T47D (cell line): ENCODE measurements at regions not wholly inside any gene's neighbourhood (a gene's known extent, or its start where the extent isn't known, plus 50 kb on each side); places are given as distances from the start of the nearest gene placed in this dataset.
"Not testable (repeated sequence)": the region's sequence is repeated elsewhere in the genome, so short reads cannot be mapped to it uniquely, and the experiment has no call there.

Experiments
- DNase-seq, 2 experiments: peaks; one replicate each; pipeline versions ENCODE4 v3.0.0 to v3.0.0-alpha.2; 2011 to 2012; ENCODE audit warnings: low read depth in 1 of 2, low spot score in 1 of 2
- JUND ChIP-seq: IDR thresholded peaks from 2 replicates; pipeline ENCODE4 v1.6.1; 2012; ENCODE audit warnings: low read depth
- in situ Hi-C: cut with HindIII; loops from 2 replicates; pipeline ENCODE4 v1.10.0; 2016; ENCODE audit warnings: low sequenced_read_pairs, low pct_unique_long_range_greater_than_20kb

GRCh38 chr9:78408388-78408787 lies 111.5 kb downstream of the PSAT1 start:
- DNase-seq: no peak
- in situ Hi-C loops: no loop called here
- no peak for TF ChIP-seq JUND

DNA sequence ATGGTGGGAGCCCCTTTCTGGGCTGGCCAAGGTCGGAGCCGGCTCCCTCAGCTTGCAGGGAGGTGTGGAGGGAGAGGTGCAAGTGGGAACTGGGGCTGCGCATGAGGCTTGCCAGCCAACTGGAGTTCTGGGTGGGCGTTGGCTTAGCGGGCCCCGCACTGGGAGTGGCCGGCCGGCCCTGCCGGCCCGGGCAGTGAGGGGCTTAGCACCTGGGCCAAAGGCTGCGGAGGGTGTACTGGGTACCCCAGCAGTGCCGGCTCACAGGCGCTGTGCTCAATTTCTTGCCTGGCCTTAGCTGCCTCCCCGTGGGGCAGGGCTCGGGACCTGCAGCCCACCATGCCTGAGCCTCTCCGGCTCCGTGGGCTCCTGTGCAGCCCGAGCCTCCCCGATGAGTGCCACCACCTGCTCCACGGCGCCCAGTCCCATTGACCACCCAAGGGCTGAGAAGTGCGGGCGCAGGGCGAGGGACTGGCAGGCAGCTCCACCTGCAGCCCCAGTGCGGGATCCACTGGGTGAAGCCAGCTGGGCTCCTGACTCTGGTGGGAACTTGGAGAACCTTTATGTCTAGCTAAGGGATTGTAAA lies 113.1 kb downstream of the PSAT1 start:
- in situ Hi-C loops, DNase-seq: not testable (repeated sequence)

GRCh38 chr9:78422309-78422708 lies 125.4 kb downstream of the PSAT1 start:
- in situ Hi-C loops: no loop called here
- DNase-seq: no peak
- no peak for TF ChIP-seq JUND

DNA sequence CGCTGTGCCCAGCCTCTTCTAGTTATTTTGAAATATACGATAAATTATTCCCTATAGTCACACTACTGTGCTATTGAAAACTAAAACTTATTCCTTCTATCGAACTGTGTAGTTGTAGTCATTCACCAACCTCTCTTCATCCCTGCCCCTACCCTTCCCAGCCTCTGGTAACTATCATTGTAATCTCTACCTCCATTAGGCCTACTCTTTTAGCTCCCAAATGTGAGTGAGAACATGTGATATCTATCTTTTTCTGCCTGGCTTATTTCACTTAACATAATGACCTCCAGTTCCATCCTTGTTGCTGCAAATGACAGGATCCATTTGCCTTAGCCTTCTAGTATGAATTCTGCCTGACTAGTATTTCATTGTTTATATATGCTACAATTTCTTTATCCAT lies 127.4 kb downstream of the PSAT1 start:
- TF ChIP-seq JUND: no peak
- in situ Hi-C loops: no loop called here

DNA sequence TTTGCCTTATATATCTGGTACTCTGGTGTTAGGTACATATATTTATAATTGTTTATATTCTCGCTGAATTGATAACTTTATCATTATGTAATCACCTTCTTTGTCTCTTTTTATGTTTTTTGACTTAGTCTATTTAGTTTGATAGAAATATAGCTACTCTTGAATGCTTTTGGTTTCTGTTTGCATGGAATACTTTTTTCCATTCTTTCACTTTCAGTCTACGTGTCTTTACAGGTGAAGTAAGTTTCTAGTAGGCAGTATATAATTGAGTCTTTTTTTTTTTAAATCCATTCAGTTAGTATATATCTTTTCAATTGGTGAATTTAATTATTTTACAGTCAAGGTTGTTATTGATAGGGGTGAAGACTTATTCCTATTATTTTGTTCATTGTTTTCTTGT lies 131.7 kb downstream of the PSAT1 start:
- TF ChIP-seq JUND: no peak
- in situ Hi-C loops: no loop called here
- DNase-seq: no peak

More for the DNA sequence above, 127.4 kb downstream of the PSAT1 start:
- no peak for DNase-seq

DNA sequence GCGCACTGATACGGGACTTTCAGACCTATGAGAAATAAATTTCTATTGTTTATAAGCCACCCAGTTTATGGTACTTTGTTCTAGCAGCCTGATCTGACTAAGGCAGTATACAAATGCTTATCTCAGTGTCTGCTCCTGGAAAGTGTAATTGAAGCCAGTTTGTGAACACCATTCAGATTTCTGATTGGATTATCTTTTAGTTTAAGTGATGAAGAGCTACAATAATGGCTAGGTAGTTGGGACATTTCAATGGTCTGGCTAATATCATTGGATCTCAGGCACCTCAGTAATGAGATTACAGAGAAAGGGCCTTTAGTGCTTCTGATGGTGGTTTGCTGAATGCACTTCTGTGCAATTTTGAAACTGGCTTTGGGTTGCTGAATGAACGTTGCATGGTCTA lies 133.5 kb downstream of the PSAT1 start:
- in situ Hi-C loops: no loop called here
- no peak for TF ChIP-seq JUND
- DNase-seq: no peak

- in situ Hi-C loops, DNase-seq: not testable (repeated sequence)
Measured at GRCh38 chr9:78431039-78431438, 134.1 kb downstream of the PSAT1 start.

DNA sequence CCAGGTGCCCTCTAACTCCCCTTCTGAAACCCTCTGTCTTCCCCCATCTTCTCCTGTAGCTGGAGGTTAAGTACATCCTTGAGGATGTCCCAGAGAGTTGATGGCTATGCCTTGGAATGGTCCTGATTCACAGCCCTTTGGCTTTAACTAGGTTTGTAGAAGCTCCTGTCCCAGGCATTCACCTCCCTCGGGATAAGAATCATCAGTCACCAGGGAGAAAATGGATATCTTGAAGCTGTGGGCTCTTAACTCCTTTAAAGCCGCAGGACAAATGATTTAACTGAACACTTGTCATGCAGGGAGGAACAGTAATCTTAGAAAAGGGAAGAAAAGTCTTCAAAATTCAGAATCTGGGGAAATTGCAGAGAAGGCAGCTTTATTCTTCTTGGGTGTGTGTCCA lies 139.9 kb downstream of the PSAT1 start:
- no peak for DNase-seq
- TF ChIP-seq JUND: no peak
- in situ Hi-C loops: no loop called here

GRCh38 chr9:78437296-78437695 lies 140.4 kb downstream of the PSAT1 start:
- DNase-seq: no peak
- no peak for TF ChIP-seq JUND

DNA sequence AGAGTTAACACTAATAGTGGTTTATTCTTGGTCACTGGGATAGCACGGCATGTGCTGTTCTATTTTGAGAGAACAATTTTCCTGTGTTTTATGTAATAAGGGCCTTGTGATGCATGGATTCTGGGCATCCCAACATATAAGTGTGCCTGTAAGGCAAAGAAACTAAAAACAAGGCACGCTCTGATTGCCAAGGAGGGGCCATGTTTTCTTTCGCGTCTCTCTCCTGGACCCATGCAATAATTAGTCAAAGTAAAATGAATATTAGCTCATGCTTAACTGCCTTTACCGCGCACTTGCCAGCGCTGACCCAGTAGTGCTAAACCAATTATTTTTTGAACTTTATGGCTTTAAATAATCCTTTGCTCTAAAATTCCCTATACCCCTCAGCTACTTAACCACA lies 140.9 kb downstream of the PSAT1 start:
- TF ChIP-seq JUND: no peak
- DNase-seq: no peak
- in situ Hi-C loops: no loop called here

More at GRCh38 chr9:78437296-78437695, 140.4 kb downstream of the PSAT1 start:
- in situ Hi-C loops: no loop called here

DNA sequence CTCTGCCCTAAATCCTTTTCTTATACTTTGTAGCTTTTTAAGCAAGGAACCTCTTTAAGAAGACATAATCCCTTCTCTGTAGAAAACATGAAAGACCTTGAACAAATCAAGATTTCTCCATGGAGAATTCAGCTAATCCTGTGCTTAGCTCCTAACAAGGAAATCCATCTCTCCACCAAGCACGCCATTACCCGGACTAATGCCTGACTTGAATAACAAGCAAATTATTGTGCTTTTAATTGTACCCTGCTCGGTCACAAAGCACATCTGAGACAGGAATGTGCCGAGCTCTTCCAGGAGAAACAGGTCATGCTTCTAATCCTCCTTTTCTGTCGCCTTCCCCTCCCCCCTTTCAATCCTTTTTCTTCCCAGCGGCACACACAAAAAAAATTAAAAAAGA lies 141.3 kb downstream of the PSAT1 start:
- in situ Hi-C loops: no loop called here
- DNase-seq: no peak
- no peak for TF ChIP-seq JUND

- in situ Hi-C loops: no loop called here
- DNase-seq: no peak
- TF ChIP-seq JUND: no peak
Measured at GRCh38 chr9:78438780-78439179, 141.9 kb downstream of the PSAT1 start.

DNA sequence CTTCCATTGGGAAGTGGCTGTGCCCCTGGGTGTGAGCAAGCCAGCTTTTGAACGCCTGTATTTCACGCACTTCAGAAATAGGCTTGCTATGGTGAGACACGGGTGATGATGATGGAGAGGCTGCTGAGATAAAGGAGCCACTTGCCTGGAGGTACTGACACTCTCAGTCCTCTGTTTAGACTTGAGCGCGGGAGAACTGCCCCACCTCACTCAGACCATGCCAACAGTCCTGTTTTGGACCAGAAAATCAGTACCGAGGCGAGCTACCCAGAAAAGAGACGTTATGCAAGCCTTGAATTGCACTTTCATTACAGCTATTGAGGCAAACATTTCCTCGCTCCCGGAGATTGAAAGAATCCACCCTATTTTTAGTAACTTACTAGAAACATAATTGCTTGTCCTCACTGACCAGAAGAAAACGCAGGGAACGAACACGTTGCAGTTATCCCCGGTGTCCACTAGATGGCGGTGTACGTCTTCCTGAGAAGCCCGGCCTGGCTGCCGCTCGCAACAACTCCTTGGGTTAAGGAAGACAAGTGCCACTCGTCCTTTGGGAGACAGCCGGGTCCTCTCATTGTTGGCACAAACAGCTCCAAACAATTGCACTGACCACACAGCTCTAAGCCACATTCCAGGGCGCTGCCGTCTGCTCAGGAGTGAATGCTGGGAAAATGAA lies 142.4 kb downstream of the PSAT1 start:
- TF ChIP-seq JUND: no peak
- in situ Hi-C loops: no loop called here
- DNase-seq: peak; percentile 74 to 83
